ENCODE measurements at regions not wholly inside any gene's neighbourhood (a gene's known extent, or its start where the extent isn't known, plus 50 kb on each side); places are given as distances from the start of the nearest gene placed in this dataset.

DNA sequence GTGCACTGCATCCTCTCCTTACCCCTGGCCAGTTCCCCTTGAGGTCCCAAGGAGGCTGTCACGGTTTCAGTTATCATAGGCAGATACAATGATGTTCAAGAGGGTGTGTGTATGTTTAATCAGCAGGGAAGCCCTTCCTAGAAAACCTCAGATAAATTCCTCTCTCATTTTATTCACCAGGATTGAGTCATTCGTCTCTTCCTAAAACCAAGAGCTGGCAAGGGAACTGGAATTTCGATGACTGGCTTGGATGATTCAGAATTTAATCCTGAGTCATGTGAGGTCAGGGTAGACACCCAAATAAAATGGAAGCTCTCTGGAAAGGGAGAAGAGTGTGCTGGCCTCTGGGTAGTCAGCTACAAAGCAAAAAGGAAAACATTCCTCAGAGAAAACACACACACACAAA lies 106.2 kb upstream of the RAPGEF2 start:
- peak; percentile 89 for DNase-seq (ENCODE audit: low read depth)
- TF ChIP-seq, protein P1, sequence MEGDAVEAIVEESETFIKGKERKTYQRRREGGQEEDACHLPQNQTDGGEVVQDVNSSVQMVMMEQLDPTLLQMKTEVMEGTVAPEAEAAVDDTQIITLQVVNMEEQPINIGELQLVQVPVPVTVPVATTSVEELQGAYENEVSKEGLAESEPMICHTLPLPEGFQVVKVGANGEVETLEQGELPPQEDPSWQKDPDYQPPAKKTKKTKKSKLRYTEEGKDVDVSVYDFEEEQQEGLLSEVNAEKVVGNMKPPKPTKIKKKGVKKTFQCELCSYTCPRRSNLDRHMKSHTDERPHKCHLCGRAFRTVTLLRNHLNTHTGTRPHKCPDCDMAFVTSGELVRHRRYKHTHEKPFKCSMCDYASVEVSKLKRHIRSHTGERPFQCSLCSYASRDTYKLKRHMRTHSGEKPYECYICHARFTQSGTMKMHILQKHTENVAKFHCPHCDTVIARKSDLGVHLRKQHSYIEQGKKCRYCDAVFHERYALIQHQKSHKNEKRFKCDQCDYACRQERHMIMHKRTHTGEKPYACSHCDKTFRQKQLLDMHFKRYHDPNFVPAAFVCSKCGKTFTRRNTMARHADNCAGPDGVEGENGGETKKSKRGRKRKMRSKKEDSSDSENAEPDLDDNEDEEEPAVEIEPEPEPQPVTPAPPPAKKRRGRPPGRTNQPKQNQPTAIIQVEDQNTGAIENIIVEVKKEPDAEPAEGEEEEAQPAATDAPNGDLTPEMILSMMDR (IDR thresholded peaks at IDR 0.05; ENCODE audit: control insufficient read depth, insufficient read depth, low read depth, low read length, missing control alignments), result no peak
- no peak overlapping the region for H3K4me3 ChIP-seq (ENCODE audit: control insufficient read depth, low read depth, low read length)

DNA sequence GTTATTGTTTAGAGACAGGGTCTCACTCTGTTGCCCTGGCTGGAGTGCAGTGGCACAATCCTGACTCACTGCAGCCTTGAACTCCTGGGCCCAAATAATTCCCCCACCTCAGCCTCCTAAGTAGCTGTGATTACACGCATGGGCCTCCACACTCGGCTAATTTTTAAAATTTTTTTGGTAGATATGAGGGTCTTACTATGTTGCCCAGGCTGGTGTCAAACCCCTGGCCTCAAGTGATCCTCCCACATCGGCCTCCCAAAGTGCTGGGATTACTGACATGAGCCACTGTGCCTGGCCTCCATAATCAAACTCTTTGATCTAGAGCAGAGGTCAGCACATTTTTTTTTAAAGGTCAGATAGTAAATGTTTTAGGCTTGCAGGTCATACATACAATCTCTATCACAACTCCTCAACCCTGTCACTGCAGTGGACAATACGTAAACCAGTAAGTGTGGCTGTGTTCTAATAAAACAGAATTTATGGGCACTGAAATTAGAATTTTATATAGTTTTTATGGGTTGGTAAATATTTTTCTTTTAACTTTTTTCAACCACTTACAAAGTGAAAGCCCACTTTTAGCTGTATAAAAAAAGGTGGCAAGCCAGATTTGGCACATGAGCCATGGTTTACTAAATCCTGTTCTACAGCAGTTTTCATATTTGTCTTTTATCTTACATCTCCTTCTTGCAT lies 105.1 kb upstream of the RAPGEF2 start:
- TF ChIP-seq, protein P1 (IDR thresholded peaks at IDR 0.05; ENCODE audit: control insufficient read depth, insufficient read depth, low read depth, low read length, missing control alignments), result no peak
- no peak for DNase-seq (ENCODE audit: low read depth)
- no peak overlapping the region for H3K4me3 ChIP-seq (ENCODE audit: control insufficient read depth, low read depth, low read length)

DNA sequence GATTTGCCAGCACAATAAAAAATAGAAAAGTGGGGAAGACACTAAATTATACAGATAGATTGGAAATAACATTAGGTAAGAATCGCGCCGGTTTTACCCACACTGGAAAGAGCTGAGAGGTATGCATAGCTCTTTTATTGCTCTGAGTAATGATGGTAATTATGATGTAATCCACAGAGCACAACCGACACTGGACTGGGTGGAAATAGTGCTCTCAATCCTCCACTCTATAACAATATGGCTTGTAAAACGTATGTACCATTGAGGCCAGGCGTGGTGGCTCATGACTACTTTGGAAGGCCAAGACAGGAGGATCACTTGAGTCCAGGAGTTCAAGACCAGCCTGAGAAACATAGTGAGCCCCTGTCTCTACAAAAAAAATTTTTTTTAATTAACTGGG lies 104.3 kb upstream of the RAPGEF2 start:
- H3K4me3 ChIP-seq (ENCODE audit: control insufficient read depth, low read depth, low read length), result no peak overlapping the region
- TF ChIP-seq, protein P1 (IDR thresholded peaks at IDR 0.05; ENCODE audit: control insufficient read depth, insufficient read depth, low read depth, low read length, missing control alignments), result no peak
- DNase-seq (ENCODE audit: low read depth), result peak; percentile 64

DNA sequence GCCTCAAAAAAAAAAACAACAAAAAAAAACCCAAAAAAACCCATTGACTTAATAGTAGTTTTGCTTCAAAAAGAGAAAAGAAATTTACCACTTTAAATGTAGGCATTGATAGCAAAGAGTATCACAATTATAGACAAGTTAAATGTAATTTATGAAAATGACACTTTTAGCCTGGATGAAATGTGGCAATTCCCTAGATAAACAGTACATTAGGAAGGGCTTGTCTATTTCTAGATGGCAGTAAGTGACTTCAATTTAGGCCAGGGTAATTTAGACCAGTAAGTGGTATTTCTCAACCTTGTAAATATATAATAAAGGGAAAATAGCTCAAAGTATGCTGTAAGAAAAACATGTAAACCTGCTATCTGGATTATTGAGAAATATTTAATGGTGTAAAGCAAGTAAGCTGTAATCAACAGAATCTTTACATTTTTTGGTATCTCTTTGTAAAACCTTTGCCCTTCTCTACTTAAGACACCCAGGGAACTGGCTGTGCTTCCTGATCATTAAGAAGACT lies 103.7 kb upstream of the RAPGEF2 start:
- DNase-seq (ENCODE audit: low read depth), result no peak
- H3K4me3 ChIP-seq (ENCODE audit: control insufficient read depth, low read depth, low read length), result no peak overlapping the region
- TF ChIP-seq, protein P1 (IDR thresholded peaks at IDR 0.05; ENCODE audit: control insufficient read depth, insufficient read depth, low read depth, low read length, missing control alignments), result no peak

DNA sequence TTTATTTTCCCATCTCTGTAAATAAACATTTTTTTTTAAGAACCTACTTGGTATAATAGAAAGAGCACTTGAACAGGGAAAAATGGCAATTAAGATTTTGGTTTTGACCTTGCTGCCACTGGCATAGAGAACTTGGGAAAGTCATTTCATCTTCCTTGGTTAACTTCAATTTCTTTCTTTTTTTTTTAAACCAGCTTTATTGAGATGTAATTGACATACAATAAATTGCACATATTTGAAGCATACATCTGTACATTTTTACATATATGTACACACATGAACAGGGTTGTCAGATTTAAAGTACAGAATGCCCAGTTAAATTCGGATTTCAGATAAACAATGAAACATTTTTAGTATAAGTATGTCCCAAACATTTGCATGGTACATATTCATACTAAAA lies 103.0 kb upstream of the RAPGEF2 start:
- DNase-seq (ENCODE audit: low read depth), result no peak
- TF ChIP-seq, protein P1 (IDR thresholded peaks at IDR 0.05; ENCODE audit: control insufficient read depth, insufficient read depth, low read depth, low read length, missing control alignments), result no peak
- H3K4me3 ChIP-seq (ENCODE audit: control insufficient read depth, low read depth, low read length), result no peak overlapping the region

DNA sequence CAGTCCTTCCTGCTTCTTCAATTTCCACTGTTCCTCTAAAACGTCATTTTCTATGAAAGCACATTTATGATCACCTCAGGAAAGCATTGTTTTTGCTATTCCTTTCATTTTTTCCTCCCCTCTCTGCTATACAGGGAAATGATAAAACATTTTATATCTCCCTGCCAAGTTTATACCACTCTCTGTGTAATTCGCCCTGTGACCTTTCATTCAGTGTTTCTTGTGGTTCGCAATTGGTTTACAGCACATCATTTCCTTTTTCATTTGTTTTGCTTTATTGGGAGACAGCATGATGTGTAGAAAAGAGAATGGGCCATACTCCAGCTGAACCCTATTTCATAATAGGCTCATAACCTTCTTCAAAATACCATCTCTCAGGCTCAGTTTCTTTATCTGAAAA lies 99.9 kb upstream of the RAPGEF2 start:
- no peak overlapping the region for H3K4me3 ChIP-seq (ENCODE audit: control insufficient read depth, low read depth, low read length)
- TF ChIP-seq, protein P1 (IDR thresholded peaks at IDR 0.05; ENCODE audit: control insufficient read depth, insufficient read depth, low read depth, low read length, missing control alignments), result no peak
- peak; percentile 55 for DNase-seq (ENCODE audit: low read depth)

All from AG09309 (cell line).